SK-N-SH (cell line): ENCODE measurements at regions not wholly inside any gene's neighbourhood (a gene's known extent, or its start where the extent isn't known, plus 50 kb on each side); places are given as distances from the start of the nearest gene placed in this dataset.

Source experiments
- CTCF ChIA-PET: fragments of 300-600, 350-600 bp; formaldehyde crosslinking; extraction: SDS; loops from one replicate; lab custom pipeline; 2021; lab: Yijun Ruan, JAX
- POLR2A ChIA-PET: fragments of 350-600 bp; sonication (Branson Sonifier 250); formaldehyde crosslinking; extraction: SDS; loops from one replicate; lab custom pipeline; 2020; ENCODE audit warnings: antibody characterized with exemption, inconsistent platforms; lab: Yijun Ruan, JAX
- DNase-seq: peaks from one replicate; pipeline ENCODE4 v3.0.0; 2012
- H2AFZ ChIP-seq: fragments of 200-600 bp; sonication (generic); 2 replicates; pipeline ENCODE4 v1.8.1; 2016; ENCODE audit warnings: antibody characterized with exemption, mild to moderate bottlenecking, low read depth
- H3F3A ChIP-seq: fragments of 200-600 bp; sonication (generic); replicated peaks from 2 replicates; pipeline ENCODE3; 2016; ENCODE audit warnings: antibody characterized with exemption, mild to moderate bottlenecking; ENCODE audit not compliant: insufficient read depth
- H3K27ac ChIP-seq, 2 experiments: fragments of 200-500 bp in 1 of 2; fragments of 200-600 bp in 1 of 2; sonication (Bioruptor generic) in 1 of 2; sonication (generic), shearing (Covaris generic) in 1 of 2; 2 replicates each; pipeline versions ENCODE4 v1.5.1 to v1.6.1; 2014 to 2016; ENCODE audit warnings: low read depth in 2 of 2, inconsistent platforms in 1 of 2, low read length in 1 of 2, mild to moderate bottlenecking in 1 of 2, mixed read lengths in 1 of 2
- H3K27me3 ChIP-seq: fragments of 200-600 bp; sonication (generic), shearing (Covaris generic); 2 replicates; pipeline ENCODE4 v1.6.1; 2016; ENCODE audit warnings: mixed run types; ENCODE audit not compliant: insufficient read depth
- H3K36me3 ChIP-seq, 2 experiments: fragments of 200-500 bp in 1 of 2; fragments of 200-600 bp in 1 of 2; sonication (Bioruptor generic) in 1 of 2; sonication (generic) in 1 of 2; replicated peaks in 1 of 2; 2 replicates each; pipeline versions ENCODE3 to v1.5.1; 2014 to 2016; ENCODE audit warnings: low read length in 1 of 2, mild to moderate bottlenecking in 1 of 2; ENCODE audit not compliant: insufficient read depth in 2 of 2, control insufficient read depth in 1 of 2
- H3K4me1 ChIP-seq, 2 experiments: fragments of 200-500 bp in 1 of 2; fragments of 200-600 bp in 1 of 2; sonication (Bioruptor generic) in 1 of 2; sonication (generic), shearing (Covaris generic) in 1 of 2; 2 replicates each; pipeline versions ENCODE4 v1.5.1 to v1.6.1; 2014 to 2016; ENCODE audit warnings: low read depth in 1 of 2, low read length in 1 of 2, mixed run types in 1 of 2; ENCODE audit not compliant: insufficient read depth in 2 of 2, control insufficient read depth in 1 of 2
- H3K4me2 ChIP-seq: fragments of 200-600 bp; sonication (generic), shearing (Covaris generic); 2 replicates; pipeline ENCODE4 v1.6.1; 2017; ENCODE audit warnings: mixed run types
- H3K4me3 ChIP-seq, 2 experiments: fragments of 200-500 bp in 1 of 2; fragments of 200-600 bp in 1 of 2; sonication (Bioruptor generic) in 1 of 2; sonication (generic), shearing (Covaris generic) in 1 of 2; 2 replicates each; pipeline versions ENCODE4 v1.5.1 to v1.8.1; 2014 to 2016; ENCODE audit warnings: low read depth in 2 of 2, inconsistent platforms in 1 of 2, low read length in 1 of 2, mild to moderate bottlenecking in 1 of 2, mixed read lengths in 1 of 2, moderate library complexity in 1 of 2
- H3K79me2 ChIP-seq: fragments of 200-600 bp; sonication (generic); 2 replicates; pipeline ENCODE4 v1.8.1; 2017; ENCODE audit warnings: mild to moderate bottlenecking; ENCODE audit not compliant: insufficient read depth
- H3K9ac ChIP-seq: fragments of 200-600 bp; sonication (generic); 2 replicates; pipeline ENCODE4 v1.6.1; 2017; ENCODE audit warnings: mixed run types
- H3K9me2 ChIP-seq: fragments of 200-600 bp; sonication (generic); 2 replicates; pipeline ENCODE4 v1.6.1; 2017; ENCODE audit warnings: mixed run types
- H3K9me3 ChIP-seq: fragments of 200-600 bp; sonication (generic); 2 replicates; pipeline ENCODE4 v1.6.1; 2017; ENCODE audit warnings: mixed run types, mild to moderate bottlenecking, moderate library complexity
- H4K20me1 ChIP-seq: fragments of 200-600 bp; sonication (generic); 2 replicates; pipeline ENCODE4 v1.6.1; 2017; ENCODE audit warnings: mild to moderate bottlenecking, mixed run types; ENCODE audit not compliant: insufficient read depth
- CHD2 ChIP-seq: fragments of 150-350 bp; IDR thresholded peaks from 2 replicates; pipeline ENCODE4 v1.6.1; 2018; ENCODE audit warnings: low read length; ENCODE audit not compliant: partially characterized antibody
- EP300 ChIP-seq, 2 experiments: IDR thresholded peaks; 2 replicates each; pipeline versions ENCODE4 v1.4.0 to v1.6.1; 2012; ENCODE audit warnings: borderline replicate concordance in 1 of 2, low read depth in 1 of 2, low read length in 1 of 2
- EZH2phosphoT487 ChIP-seq: fragments of 200-600 bp; sonication (generic); IDR thresholded peaks from 2 replicates; pipeline ENCODE4 v1.6.1; 2017; ENCODE audit warnings: low read depth, mixed run types, mild to moderate bottlenecking, antibody characterized with exemption, moderate library complexity, borderline replicate concordance
- FOXM1 ChIP-seq: IDR thresholded peaks from 2 replicates; pipeline ENCODE4 v1.4.0; 2012; ENCODE audit warnings: low read depth, mild to moderate bottlenecking
- GABPA ChIP-seq: IDR thresholded peaks from 2 replicates; pipeline ENCODE4 v1.4.0; 2012; ENCODE audit warnings: low read depth, mild to moderate bottlenecking
- IRF3 ChIP-seq: fragments of 150-350 bp; IDR thresholded peaks from 2 replicates; pipeline ENCODE4 v1.6.1; 2016; ENCODE audit warnings: mild to moderate bottlenecking, low read depth, low read length
- JUND ChIP-seq: IDR thresholded peaks from 2 replicates; pipeline ENCODE4 v1.4.0; 2012
- MXI1 ChIP-seq: IDR thresholded peaks from 2 replicates; pipeline ENCODE4 v1.6.1; 2012; ENCODE audit warnings: mild to moderate bottlenecking, low read depth, low read length, improper control_type of control experiment
- PBX3 ChIP-seq: IDR thresholded peaks from 2 replicates; pipeline ENCODE4; 2012
- RAD21 ChIP-seq: IDR thresholded peaks from 2 replicates; pipeline ENCODE4 v1.6.1; 2012; ENCODE audit warnings: mild to moderate bottlenecking, low read length
- RCOR1 ChIP-seq: fragments of 150-350 bp; IDR thresholded peaks from 2 replicates; pipeline ENCODE4 v1.6.1; 2017; ENCODE audit warnings: antibody characterized with exemption, low read length
- RFX5 ChIP-seq: IDR thresholded peaks from 2 replicates; pipeline ENCODE4 v1.6.1; 2012; ENCODE audit warnings: mild to moderate bottlenecking, improper control_type of control experiment, low read length
- RXRA ChIP-seq: IDR thresholded peaks from 2 replicates; pipeline ENCODE4 v1.4.0; 2012; ENCODE audit warnings: low read depth, mild to moderate bottlenecking, borderline replicate concordance
- SMC3 ChIP-seq: IDR thresholded peaks from 2 replicates; pipeline ENCODE4 v1.6.1; 2012; ENCODE audit warnings: low read depth, low read length, improper control_type of control experiment
- TCF12 ChIP-seq: IDR thresholded peaks from 2 replicates; pipeline ENCODE4 v1.4.0; 2012
- USF1 ChIP-seq: IDR thresholded peaks from 2 replicates; pipeline ENCODE4 v1.4.0; 2012; ENCODE audit warnings: low read depth, borderline replicate concordance
- WGBS: methylation state at CpG from one replicate; pipeline ENCODE4 v1.1.6; 2017; ENCODE audit warnings: low lambda C conversion rate; 5-methylcytosine and 5-hydroxymethylcytosine counted together
- TF ChIP-seq, protein P1 (sequence below): IDR thresholded peaks from 2 replicates; pipeline ENCODE4 v1.4.0; 2012; ENCODE audit warnings: low read depth
- TF ChIP-seq, protein P2 (sequence below): fragments of 200-600 bp; sonication (generic); IDR thresholded peaks from 2 replicates; pipeline ENCODE4 v1.6.1; 2017; ENCODE audit warnings: antibody characterized with exemption, mild to moderate bottlenecking, moderate library complexity

DNA sequence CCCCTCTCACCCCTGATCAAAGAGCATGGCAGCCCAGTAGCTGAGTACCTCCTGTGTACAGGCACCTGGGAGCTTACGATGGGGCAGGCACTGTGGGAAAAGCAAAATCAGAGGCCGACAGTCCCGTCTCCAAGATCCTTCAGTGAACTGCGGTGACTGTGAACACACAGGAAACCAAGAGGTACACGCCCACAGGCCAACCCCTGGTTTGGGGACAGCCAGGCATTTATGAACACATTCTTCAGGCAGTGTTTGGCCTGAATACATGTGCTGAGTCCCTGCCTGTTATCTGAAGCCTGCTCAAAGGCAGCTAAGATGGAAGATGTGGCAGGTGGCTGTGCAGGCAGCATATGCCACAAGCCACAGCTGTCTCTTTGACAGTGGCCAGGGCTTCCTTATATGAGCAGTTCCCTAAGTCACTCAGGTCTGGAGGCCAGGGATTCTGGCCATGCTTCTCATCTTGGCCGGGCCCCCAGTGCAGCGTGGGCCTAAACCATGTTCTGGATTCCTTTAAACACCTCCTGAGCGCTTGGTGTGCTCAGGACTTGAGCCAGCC is 123.6 kb downstream of the UQCRFS1 start:
- H3F3A ChIP-seq, result no peaks in the 10 kb centered on the region
- no peak for DNase-seq
- no peak overlapping the region for H3K4me2 ChIP-seq
- TF ChIP-seq FOXM1, result no peak
- TF ChIP-seq, protein P1, sequence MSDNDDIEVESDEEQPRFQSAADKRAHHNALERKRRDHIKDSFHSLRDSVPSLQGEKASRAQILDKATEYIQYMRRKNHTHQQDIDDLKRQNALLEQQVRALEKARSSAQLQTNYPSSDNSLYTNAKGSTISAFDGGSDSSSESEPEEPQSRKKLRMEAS, result no peak
- no peak for TF ChIP-seq EP300 (IDR thresholded peaks at IDR 0.05; ENCODE audit: borderline replicate concordance in 1 of 2, low read depth in 1 of 2, low read length in 1 of 2)
- TF ChIP-seq TCF12, result no peak
- TF ChIP-seq RAD21, result no peak
- TF ChIP-seq EZH2phosphoT487, result no peak
- TF ChIP-seq IRF3, result no peak
- no peak for TF ChIP-seq RCOR1
- no peak for TF ChIP-seq MXI1
- no peak for TF ChIP-seq RFX5
- no peak for TF ChIP-seq CHD2
- no peak for TF ChIP-seq SMC3
- TF ChIP-seq, protein P2, sequence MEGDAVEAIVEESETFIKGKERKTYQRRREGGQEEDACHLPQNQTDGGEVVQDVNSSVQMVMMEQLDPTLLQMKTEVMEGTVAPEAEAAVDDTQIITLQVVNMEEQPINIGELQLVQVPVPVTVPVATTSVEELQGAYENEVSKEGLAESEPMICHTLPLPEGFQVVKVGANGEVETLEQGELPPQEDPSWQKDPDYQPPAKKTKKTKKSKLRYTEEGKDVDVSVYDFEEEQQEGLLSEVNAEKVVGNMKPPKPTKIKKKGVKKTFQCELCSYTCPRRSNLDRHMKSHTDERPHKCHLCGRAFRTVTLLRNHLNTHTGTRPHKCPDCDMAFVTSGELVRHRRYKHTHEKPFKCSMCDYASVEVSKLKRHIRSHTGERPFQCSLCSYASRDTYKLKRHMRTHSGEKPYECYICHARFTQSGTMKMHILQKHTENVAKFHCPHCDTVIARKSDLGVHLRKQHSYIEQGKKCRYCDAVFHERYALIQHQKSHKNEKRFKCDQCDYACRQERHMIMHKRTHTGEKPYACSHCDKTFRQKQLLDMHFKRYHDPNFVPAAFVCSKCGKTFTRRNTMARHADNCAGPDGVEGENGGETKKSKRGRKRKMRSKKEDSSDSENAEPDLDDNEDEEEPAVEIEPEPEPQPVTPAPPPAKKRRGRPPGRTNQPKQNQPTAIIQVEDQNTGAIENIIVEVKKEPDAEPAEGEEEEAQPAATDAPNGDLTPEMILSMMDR, result no peak
- TF ChIP-seq PBX3, result no peak
- no peak for TF ChIP-seq USF1
- TF ChIP-seq RXRA, result no peak
- TF ChIP-seq JUND, result no peak
- no peak for TF ChIP-seq GABPA
- no peaks in the 10 kb centered on the region for H3K79me2 ChIP-seq
- no peak overlapping the region for H3K9ac ChIP-seq
- H3K27me3 ChIP-seq, result peaks cover 16% of the 10 kb centered on the region; the same call in 1 of the 2 replicates
- H3K27ac ChIP-seq, result no peak overlapping the region
- CTCF ChIA-PET, result no interaction called here
- POLR2A ChIA-PET, result no interaction called here
- H3K9me3 ChIP-seq, result no peaks in the 10 kb centered on the region
- no peaks in the 10 kb centered on the region for H3K4me1 ChIP-seq
- H4K20me1 ChIP-seq, result no peaks in the 10 kb centered on the region
- WGBS, result 17% methylated on average over 5 of the region's 8 CpGs
- no peaks in the 10 kb centered on the region for H3K9me2 ChIP-seq
- H3K4me3 ChIP-seq, result no peak overlapping the region
- no peak overlapping the region for H2AFZ ChIP-seq
- H3K36me3 ChIP-seq, result no peaks in the 10 kb centered on the region
